GM12864 (cell line): ENCODE measurements at regions not wholly inside any gene's neighbourhood (a gene's known extent, or its start where the extent isn't known, plus 50 kb on each side); places are given as distances from the start of the nearest gene placed in this dataset.

ENCODE experiments used
- DNase-seq: peaks from one replicate; pipeline ENCODE4 v3.0.0-alpha.2; 2011; ENCODE audit warnings: low read depth
- H3K4me3 ChIP-seq: 2 replicates; pipeline ENCODE4 v1.5.1; 2011; ENCODE audit warnings: mild to moderate bottlenecking, low read depth, low read length, control low read depth
- CTCF ChIP-seq: IDR thresholded peaks from 2 replicates; pipeline ENCODE4 v1.5.1; 2011; ENCODE audit warnings: low read depth, mild to moderate bottlenecking, moderate library complexity, low read length, control low read depth, inconsistent platforms; ENCODE audit errors: missing control alignments

- no peak for DNase-seq
- no peak overlapping the region for H3K4me3 ChIP-seq
- TF ChIP-seq CTCF: no peak
These were observed 421.6 kb downstream of the RPS24 start for GRCh38 chr10:78455236-78455635.

- no peak overlapping the region for H3K4me3 ChIP-seq
- no peak for DNase-seq
- TF ChIP-seq CTCF: no peak
These were observed 422.1 kb downstream of the RPS24 start for GRCh38 chr10:78455811-78456210.

DNA sequence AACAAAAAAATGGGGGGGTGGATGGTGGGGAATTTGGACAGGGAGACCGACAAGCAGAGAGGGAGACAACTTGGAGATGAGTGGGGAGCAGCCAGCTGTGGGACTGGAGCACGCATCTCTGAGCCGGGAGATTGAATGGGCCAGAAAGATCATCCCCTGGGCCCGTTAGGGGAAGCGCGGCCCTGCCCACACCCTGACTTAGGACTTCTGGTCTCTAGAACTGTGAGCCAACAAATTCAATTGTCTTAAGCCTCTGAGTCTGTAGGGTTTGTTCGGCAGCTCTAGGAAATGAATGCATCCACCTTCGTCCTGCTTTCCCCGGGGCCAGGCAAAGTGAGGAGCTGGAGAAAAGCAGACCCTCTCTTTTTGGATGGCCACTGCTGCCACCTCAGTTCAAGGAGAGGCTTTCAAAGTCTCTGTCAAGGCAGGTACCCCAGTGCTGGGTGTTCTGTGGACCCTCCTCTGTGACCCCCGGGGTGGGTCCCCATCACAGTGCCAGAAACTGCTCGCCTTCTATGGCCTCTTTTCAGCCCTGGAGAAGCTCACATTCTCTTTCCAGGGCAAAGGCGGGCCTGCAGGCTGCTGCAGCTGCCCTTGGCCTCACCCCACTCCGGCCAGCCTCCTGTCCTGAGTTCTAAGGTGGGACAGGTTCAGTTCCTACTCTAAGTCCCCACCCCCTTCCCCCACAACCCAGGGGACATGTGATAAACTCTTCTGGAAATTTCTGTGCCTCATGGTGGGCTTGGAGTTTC is 423.2 kb downstream of the RPS24 start:
- TF ChIP-seq CTCF: no peak
- no peak overlapping the region for H3K4me3 ChIP-seq
- DNase-seq: no peak

GRCh38 chr10:78457804-78458482 is 424.3 kb downstream of the RPS24 start:
- TF ChIP-seq CTCF: no peak
- no peak overlapping the region for H3K4me3 ChIP-seq
- no peak for DNase-seq

GRCh38 chr10:78458983-78459638 is 425.4 kb downstream of the RPS24 start:
- no peak for TF ChIP-seq CTCF
- H3K4me3 ChIP-seq: no peak overlapping the region
- DNase-seq: no peak

- no peak overlapping the region for H3K4me3 ChIP-seq
- no peak for DNase-seq
- TF ChIP-seq CTCF: no peak
These were observed 426.0 kb downstream of the RPS24 start for GRCh38 chr10:78459639-78460037.
